Liver (tissue), 8 donors: ENCODE measurements at regions not wholly inside any gene's neighbourhood (a gene's known extent, or its start where the extent isn't known, plus 50 kb on each side); places are given as distances from the start of the nearest gene placed in this dataset.

ENCODE experiments used
- DNase-seq: peaks from one replicate; pipeline ENCODE4 v3.0.0-alpha.2; 2017; ENCODE audit warnings: low spot score
- H3K27ac ChIP-seq, 2 donors: one replicate each; pipeline ENCODE4 v1.7.0; 2013; ENCODE audit warnings: inconsistent platforms in 2 of 2, low read length in 2 of 2, control low read depth in 1 of 2, low read depth in 1 of 2, mild to moderate bottlenecking in 1 of 2
- H3K27me3 ChIP-seq, 4 donors: one replicate each; pipeline versions ENCODE4 v1.6.1 to v1.7.0; 2013; ENCODE audit warnings: low read length in 3 of 4, inconsistent platforms in 1 of 4, mild to moderate bottlenecking in 1 of 4, moderate library complexity in 1 of 4; ENCODE audit not compliant: control insufficient read depth in 4 of 4, insufficient read depth in 4 of 4
- H3K36me3 ChIP-seq, 4 donors: one replicate each; pipeline versions ENCODE4 v1.6.1 to v1.7.0; 2013; ENCODE audit warnings: low read length in 3 of 4, mild to moderate bottlenecking in 3 of 4, low read depth in 1 of 4, moderate library complexity in 1 of 4; ENCODE audit not compliant: control insufficient read depth in 4 of 4, insufficient read depth in 3 of 4
- H3K4me1 ChIP-seq, 4 donors: one replicate each; pipeline versions ENCODE4 v1.6.1 to v1.7.0; 2013; ENCODE audit warnings: low read length in 3 of 4, mild to moderate bottlenecking in 3 of 4, moderate library complexity in 1 of 4; ENCODE audit not compliant: control insufficient read depth in 4 of 4, insufficient read depth in 4 of 4
- H3K4me3 ChIP-seq, 3 donors: one replicate each; pipeline versions ENCODE4 v1.6.1 to v1.7.0; 2013; ENCODE audit warnings: low read length in 3 of 3, control low read depth in 1 of 3, low read depth in 1 of 3, mild to moderate bottlenecking in 1 of 3
- H3K9ac ChIP-seq, 2 donors: one replicate each; pipeline ENCODE4 v1.7.0; 2013; ENCODE audit warnings: low read length in 2 of 2, mild to moderate bottlenecking in 2 of 2, moderate library complexity in 2 of 2, control low read depth in 1 of 2, low read depth in 1 of 2
- H3K9me3 ChIP-seq, 4 donors: one replicate each; pipeline versions ENCODE4 v1.6.1 to v1.7.0; 2013; ENCODE audit warnings: low read length in 3 of 4; ENCODE audit not compliant: control insufficient read depth in 4 of 4
- ATF3 ChIP-seq: IDR thresholded peaks from 2 replicates; pipeline ENCODE4 v1.6.1; 2016; ENCODE audit warnings: antibody characterized with exemption
- CTCF ChIP-seq: fragments of 150-350 bp; IDR thresholded peaks from 2 replicates; pipeline ENCODE4 v1.5.1; 2017; ENCODE audit warnings: improper control_type of control experiment, low read depth, low read length; ENCODE audit not compliant: missing input control
- EGR1 ChIP-seq, 2 donors: IDR thresholded peaks; 2 replicates each; pipeline ENCODE4 v1.6.1; 2016 to 2018; ENCODE audit warnings: antibody characterized with exemption in 2 of 2, low read depth in 2 of 2
- FOXA1 ChIP-seq: IDR thresholded peaks from 2 replicates; pipeline ENCODE4 v1.6.1; 2016; ENCODE audit warnings: antibody characterized with exemption
- FOXA2 ChIP-seq: IDR thresholded peaks from 2 replicates; pipeline ENCODE4 v1.6.1; 2016; ENCODE audit warnings: antibody characterized with exemption
- GABPA ChIP-seq, 2 donors: IDR thresholded peaks in 1 of 2; conservative IDR thresholded peaks in 1 of 2; 2 replicates each; pipeline ENCODE4 v1.6.1; 2016; ENCODE audit warnings: antibody characterized with exemption in 2 of 2, mild to moderate bottlenecking in 1 of 2, moderate library complexity in 1 of 2
- HNF4A ChIP-seq, 2 donors: conservative IDR thresholded peaks; 2 replicates each; pipeline ENCODE4 v1.6.1; 2016; ENCODE audit warnings: antibody characterized with exemption in 2 of 2, mild to moderate bottlenecking in 2 of 2
- HNF4G ChIP-seq: IDR thresholded peaks from 2 replicates; pipeline ENCODE4 v1.6.1; 2016; ENCODE audit warnings: antibody characterized with exemption
- JUND ChIP-seq, 2 donors: IDR thresholded peaks; 2 replicates each; pipeline ENCODE4 v1.6.1; 2016; ENCODE audit warnings: antibody characterized with exemption in 2 of 2
- NR2F2 ChIP-seq: IDR thresholded peaks from 2 replicates; pipeline ENCODE4 v1.6.1; 2016; ENCODE audit warnings: antibody characterized with exemption
- RAD21 ChIP-seq, 2 donors: IDR thresholded peaks; 2 replicates each; pipeline ENCODE4 v1.6.1; 2016; ENCODE audit warnings: antibody characterized with exemption in 2 of 2, mild to moderate bottlenecking in 2 of 2
- REST ChIP-seq: IDR thresholded peaks from 2 replicates; pipeline ENCODE4 v1.6.1; 2016; ENCODE audit warnings: antibody characterized with exemption, mild to moderate bottlenecking
- RXRA ChIP-seq, 2 donors: IDR thresholded peaks; 2 replicates each; pipeline ENCODE4 v1.6.1; 2017 to 2018; ENCODE audit warnings: antibody characterized with exemption in 2 of 2, mild to moderate bottlenecking in 1 of 2
- SP1 ChIP-seq: IDR thresholded peaks from 2 replicates; pipeline ENCODE4 v1.6.1; 2018; ENCODE audit warnings: antibody characterized with exemption, mild to moderate bottlenecking
- TAF1 ChIP-seq: conservative IDR thresholded peaks from 2 replicates; pipeline ENCODE4 v1.6.1; 2016; ENCODE audit warnings: antibody characterized with exemption, mild to moderate bottlenecking
- YY1 ChIP-seq: IDR thresholded peaks from 2 replicates; pipeline ENCODE4 v1.6.1; 2016; ENCODE audit warnings: antibody characterized with exemption, mild to moderate bottlenecking
- ZBTB33 ChIP-seq: IDR thresholded peaks from 2 replicates; pipeline ENCODE4 v1.6.1; 2016; ENCODE audit warnings: antibody characterized with exemption
- WGBS: extraction: QIAGEN DNeasy Blood & Tissue Kit; methylation state at CpG from one replicate; pipeline ENCODE4 v1.1.7; 2013; 5-methylcytosine and 5-hydroxymethylcytosine counted together
- TF ChIP-seq, protein P1 (sequence below): IDR thresholded peaks from 2 replicates; pipeline ENCODE4 v1.6.1; 2016; ENCODE audit warnings: antibody characterized with exemption
- donor health status: healthy.
- donor health status: healthy.
- donor health status: healthy.
- donor health status: healthy.
- donor health status: healthy.

DNA sequence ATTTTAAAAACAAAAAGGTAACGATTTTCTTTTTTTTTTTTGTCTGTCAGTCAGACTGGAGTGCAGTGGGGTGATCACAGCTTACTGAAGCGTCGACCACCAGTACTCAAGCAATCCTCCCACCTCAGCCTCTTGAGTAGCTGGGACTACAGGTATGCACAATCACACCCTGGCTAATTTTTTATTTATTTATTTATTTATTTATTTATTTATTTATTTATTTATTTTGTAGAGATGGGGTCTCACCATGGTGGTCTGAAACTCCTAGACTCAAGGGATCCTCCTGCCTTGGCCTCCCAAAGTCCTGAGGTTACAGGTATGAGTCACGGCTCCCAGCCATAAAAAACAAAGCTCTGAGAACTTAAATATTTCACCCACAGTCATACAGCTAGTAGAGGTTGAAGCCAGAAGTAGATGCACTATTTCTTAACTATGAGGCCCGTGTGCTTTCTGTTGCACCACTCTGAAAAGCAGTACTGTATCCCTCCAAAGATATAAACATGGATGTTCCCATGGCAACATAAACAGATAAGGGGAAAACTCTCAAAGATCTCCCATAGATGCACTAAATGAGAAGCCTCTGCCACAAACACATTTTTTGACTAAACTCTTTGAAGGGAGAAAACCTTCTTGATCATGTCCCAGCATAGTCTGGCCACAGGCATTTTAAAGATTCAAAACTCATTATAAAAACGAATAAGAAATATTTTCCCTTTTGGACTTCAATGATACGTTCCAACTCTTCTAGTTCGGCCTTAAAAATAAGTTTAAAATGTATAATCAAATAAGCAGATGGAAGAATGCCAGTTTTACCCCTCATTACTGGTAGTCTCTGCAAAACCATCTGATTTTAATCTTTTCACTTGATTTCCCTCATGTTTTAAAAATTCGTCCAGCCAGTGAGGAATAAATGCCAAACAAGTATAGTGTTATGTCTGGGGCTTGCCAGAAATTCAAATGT, 162.3 kb upstream of the ARHGEF26 start:
- TF ChIP-seq CTCF (no peak), RAD21 (IDR thresholded peaks at IDR 0.05) (no peak), TAF1 (no peak), ZBTB33 (no peak), NR2F2 (no peak), SP1 (no peak), EGR1 (IDR thresholded peaks at IDR 0.05; ENCODE audit: low read depth in 2 of 2) (no peak), HNF4A (conservative IDR thresholded peaks at IDR 0.05) (no peak), GABPA (IDR thresholded peaks at IDR 0.05 in 1 of 2, conservative IDR thresholded peaks at IDR 0.05 in 1 of 2) (no peak), REST (no peak), FOXA1 (no peak), JUND (IDR thresholded peaks at IDR 0.05) (no peak), RXRA (IDR thresholded peaks at IDR 0.05) (no peak), YY1 (no peak), ATF3 (no peak), HNF4G (no peak), FOXA2 (no peak)
- TF ChIP-seq, protein P1, sequence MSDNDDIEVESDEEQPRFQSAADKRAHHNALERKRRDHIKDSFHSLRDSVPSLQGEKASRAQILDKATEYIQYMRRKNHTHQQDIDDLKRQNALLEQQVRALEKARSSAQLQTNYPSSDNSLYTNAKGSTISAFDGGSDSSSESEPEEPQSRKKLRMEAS, result no peak
- no peak overlapping the region for H3K4me3 ChIP-seq
- no peaks in the 10 kb centered on the region for H3K9me3 ChIP-seq
- DNase-seq, result no peak
- no peak overlapping the region for H3K9ac ChIP-seq
- H3K36me3 ChIP-seq, result no peaks in the 10 kb centered on the region
- no peaks in the 10 kb centered on the region for H3K4me1 ChIP-seq
- peaks cover 0 to 17% (median 1%) of the 10 kb centered on the region in 4 donors for H3K27me3 ChIP-seq
- WGBS, result 78% methylated on average over 9 of the region's 9 CpGs
- no peak overlapping the region for H3K27ac ChIP-seq
